Uterus (tissue), 3 donors: ENCODE measurements at regions not wholly inside any gene's neighbourhood (a gene's known extent, or its start where the extent isn't known, plus 50 kb on each side); places are given as distances from the start of the nearest gene placed in this dataset.

Experiments
- DNase-seq, 2 donors: peaks; one replicate each; pipeline ENCODE4 v3.0.0-alpha.2; 2019 to 2020
- H3K27ac ChIP-seq, 2 donors: fragments of 200-600 bp; sonication (generic); 1 replicate in 1 of 2; 2 replicates in 1 of 2; pipeline ENCODE4 v1.5.1; 2016 to 2018
- H3K27me3 ChIP-seq, 2 donors: fragments of 200-600 bp; sonication (generic); one replicate each; pipeline ENCODE4 v1.5.1; 2018 to 2019; ENCODE audit warnings: control low read depth in 1 of 2
- H3K36me3 ChIP-seq, 2 donors: fragments of 200-600 bp; sonication (generic); one replicate each; pipeline ENCODE4 v1.5.1; 2019; ENCODE audit warnings: control low read depth in 1 of 2
- H3K4me1 ChIP-seq, 2 donors: fragments of 200-600 bp; sonication (generic); one replicate each; pipeline ENCODE4 v1.5.1; 2018 to 2019; ENCODE audit warnings: control low read depth in 1 of 2
- H3K4me3 ChIP-seq, 2 donors: fragments of 200-600 bp; sonication (generic); 1 replicate in 1 of 2; 2 replicates in 1 of 2; pipeline ENCODE4 v1.5.1; 2018 to 2019; ENCODE audit warnings: mild to moderate bottlenecking in 1 of 2
- H3K9me3 ChIP-seq, 2 donors: fragments of 200-600 bp; sonication (generic); one replicate each; pipeline ENCODE4 v1.5.1; 2019; ENCODE audit warnings: control low read depth in 1 of 2
- POLR2A ChIP-seq, 2 donors: fragments of 450-650 bp; IDR thresholded peaks; one replicate each; pipeline ENCODE4 v1.6.1; 2016; ENCODE audit warnings: antibody characterized with exemption in 2 of 2, mild to moderate bottlenecking in 1 of 2, moderate library complexity in 1 of 2
- intact Hi-C: fragments of 100-400 bp; cut with DNase I; formaldehyde crosslinking; loops from one replicate; pipeline ENCODE4 v1.15.1; 2023; ENCODE audit warnings: low total_unique reads
- TF ChIP-seq, protein P1 (sequence below), 4 experiments: fragments of 200-600 bp in 2 of 4; fragments of 450-650 bp in 2 of 4; sonication (generic) in 2 of 4; IDR thresholded peaks; one replicate each; pipeline ENCODE4 v1.5.1; 2016 to 2019; ENCODE audit warnings: antibody characterized with exemption in 4 of 4, mild to moderate bottlenecking in 2 of 4, moderate library complexity in 1 of 4
- donor health status: DM: yes; HTN: yes; CAD: no.

DNA sequence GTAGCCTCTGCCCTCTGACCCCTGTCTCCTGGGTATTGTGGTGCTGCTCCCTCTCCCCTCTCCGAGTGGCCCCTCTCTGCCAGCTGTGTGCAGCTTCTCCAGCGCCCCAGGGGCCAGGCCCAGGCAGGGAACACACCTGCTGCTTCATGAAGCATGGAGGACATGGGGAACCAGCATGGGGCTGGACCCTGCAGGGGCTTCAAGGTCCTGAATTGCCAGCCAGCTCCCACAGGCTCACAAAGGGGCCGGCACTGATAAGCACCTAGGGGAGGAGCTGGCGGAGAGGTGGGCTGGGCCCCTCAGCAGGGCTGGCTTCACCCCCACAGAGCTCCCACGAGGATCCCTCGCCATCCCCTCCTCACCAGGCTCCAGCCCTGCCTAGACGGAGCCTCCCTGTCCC lies 77.4 kb upstream of the GPC1 start:
- Histone ChIP-seq H3K4me3 (no peak overlapping the region), H3K27me3 (no peaks in the 10 kb centered on the region), H3K4me1 (no peaks in the 10 kb centered on the region), H3K9me3 (peaks cover 0 to 8% of the 10 kb centered on the region in 2 donors), H3K27ac (no peak overlapping the region), H3K36me3 (no peaks in the 10 kb centered on the region)
- intact Hi-C loops = no loop called here
- TF ChIP-seq, protein P1, sequence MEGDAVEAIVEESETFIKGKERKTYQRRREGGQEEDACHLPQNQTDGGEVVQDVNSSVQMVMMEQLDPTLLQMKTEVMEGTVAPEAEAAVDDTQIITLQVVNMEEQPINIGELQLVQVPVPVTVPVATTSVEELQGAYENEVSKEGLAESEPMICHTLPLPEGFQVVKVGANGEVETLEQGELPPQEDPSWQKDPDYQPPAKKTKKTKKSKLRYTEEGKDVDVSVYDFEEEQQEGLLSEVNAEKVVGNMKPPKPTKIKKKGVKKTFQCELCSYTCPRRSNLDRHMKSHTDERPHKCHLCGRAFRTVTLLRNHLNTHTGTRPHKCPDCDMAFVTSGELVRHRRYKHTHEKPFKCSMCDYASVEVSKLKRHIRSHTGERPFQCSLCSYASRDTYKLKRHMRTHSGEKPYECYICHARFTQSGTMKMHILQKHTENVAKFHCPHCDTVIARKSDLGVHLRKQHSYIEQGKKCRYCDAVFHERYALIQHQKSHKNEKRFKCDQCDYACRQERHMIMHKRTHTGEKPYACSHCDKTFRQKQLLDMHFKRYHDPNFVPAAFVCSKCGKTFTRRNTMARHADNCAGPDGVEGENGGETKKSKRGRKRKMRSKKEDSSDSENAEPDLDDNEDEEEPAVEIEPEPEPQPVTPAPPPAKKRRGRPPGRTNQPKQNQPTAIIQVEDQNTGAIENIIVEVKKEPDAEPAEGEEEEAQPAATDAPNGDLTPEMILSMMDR (IDR thresholded peaks at IDR 0.05) = no peak
- no peak for TF ChIP-seq POLR2A (IDR thresholded peaks at IDR 0.05)
- DNase-seq = no peak

DNA sequence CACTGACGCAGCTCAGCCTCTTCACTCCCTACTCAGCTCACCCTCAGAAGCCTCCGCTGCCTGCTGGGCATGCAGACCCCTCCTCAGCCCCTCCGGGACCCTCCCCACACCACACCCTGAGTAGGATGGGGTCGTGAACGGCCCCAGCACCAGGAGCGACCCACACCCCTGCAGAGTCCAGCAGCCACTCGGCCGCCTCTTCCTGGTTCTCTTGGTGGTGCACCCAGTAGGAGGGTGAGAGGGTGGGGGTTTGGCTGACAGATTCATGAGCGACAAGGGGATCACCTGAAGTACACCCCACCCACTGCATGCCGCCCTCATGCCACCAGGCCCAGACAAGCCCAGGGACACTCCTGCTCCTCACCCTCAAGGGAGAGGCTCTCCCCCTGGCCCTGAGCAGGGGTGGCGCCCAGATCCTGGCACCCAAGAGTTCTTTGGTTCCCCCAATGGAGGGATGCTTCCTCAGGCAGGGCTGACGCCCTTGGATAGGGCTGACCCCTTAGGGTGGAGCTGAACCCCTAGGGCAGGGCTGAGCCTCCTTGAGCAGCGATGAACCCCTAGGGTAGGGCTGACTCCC lies 76.6 kb upstream of the GPC1 start:
- DNase-seq = no peak
- H3K4me3 ChIP-seq = no peak overlapping the region
- TF ChIP-seq, protein P1 (IDR thresholded peaks at IDR 0.05) = no peak
- TF ChIP-seq POLR2A (IDR thresholded peaks at IDR 0.05) = no peak

DNA sequence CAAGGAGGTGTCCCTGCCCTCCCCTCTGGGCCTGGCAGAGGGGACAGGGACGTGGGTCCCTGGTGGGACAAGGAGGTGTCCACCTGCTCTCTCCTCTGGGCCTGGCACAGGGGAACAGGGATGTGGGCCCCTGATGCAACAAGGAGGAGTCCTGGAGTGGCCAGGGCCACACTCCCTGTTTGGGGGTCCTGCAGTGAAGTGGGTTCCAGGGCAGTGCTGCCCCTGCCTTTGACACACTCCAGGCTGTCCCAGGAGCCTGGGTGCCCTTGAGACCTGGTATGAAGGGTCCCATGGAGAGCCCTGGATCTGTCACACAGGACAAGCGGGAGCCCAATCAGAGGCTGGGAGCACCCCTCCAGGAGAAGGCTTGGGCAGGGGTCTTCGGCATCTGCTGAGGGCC lies 75.8 kb upstream of the GPC1 start:
- H3K36me3 ChIP-seq = no peaks in the 10 kb centered on the region
- TF ChIP-seq, protein P1 (IDR thresholded peaks at IDR 0.05) = no peak
- TF ChIP-seq POLR2A (IDR thresholded peaks at IDR 0.05) = no peak
- intact Hi-C loops = no loop called here
- no peak overlapping the region for H3K27ac ChIP-seq
- H3K4me1 ChIP-seq = no peaks in the 10 kb centered on the region
- peaks cover 0 to 8% of the 10 kb centered on the region in 2 donors for H3K9me3 ChIP-seq
- H3K4me3 ChIP-seq = no peak overlapping the region
- no peaks in the 10 kb centered on the region for H3K27me3 ChIP-seq
- no peak for DNase-seq

More for the DNA sequence above, 76.6 kb upstream of the GPC1 start:
- Histone ChIP-seq H3K27ac (no peak overlapping the region), H3K36me3 (no peaks in the 10 kb centered on the region), H3K9me3 (peaks cover 0 to 8% of the 10 kb centered on the region in 2 donors), H3K27me3 (no peaks in the 10 kb centered on the region), H3K4me1 (no peaks in the 10 kb centered on the region)
- intact Hi-C loops = no loop called here

DNA sequence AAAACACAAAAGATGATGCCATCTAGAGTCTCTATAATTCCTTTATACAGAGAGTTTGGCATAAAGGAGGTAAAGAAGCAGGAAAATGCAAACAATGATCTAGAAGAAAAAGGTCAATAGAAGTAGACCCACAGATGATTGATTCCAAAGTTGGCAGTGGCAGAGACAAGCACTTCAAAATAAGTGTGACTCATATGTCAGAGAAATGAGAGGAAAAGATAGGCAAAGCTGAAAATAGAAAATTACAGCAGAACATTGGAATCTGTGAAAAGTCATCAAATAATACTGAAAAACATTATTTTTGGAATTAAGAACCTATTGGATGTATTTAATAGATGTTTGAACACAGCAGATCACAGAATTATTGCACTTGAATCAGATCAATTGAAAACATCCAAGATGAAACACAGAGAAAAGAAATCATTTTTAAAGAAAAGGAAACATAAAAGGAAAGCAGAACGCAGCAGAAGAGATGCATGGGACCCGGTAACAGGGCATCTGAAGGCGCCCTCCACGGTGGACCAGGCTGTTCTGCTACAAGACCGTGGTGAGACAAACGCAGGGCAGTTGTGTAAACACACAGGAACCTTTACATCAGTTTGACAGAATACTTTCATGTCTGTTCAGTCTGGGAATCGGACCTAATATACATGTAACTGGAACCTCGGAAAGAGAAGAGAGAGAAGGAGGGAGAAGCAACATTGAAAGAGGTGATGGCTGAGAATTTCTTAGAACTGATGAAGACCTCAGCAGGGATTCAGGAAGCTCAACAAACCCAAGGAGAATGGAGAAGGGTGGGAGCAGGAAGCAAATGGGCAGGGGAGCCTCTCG lies 74.6 kb upstream of the GPC1 start:
- no peak overlapping the region for H3K4me3 ChIP-seq
- no peaks in the 10 kb centered on the region for H3K4me1 ChIP-seq
- no peaks in the 10 kb centered on the region for H3K27me3 ChIP-seq
- H3K36me3 ChIP-seq = no peaks in the 10 kb centered on the region
- no peak overlapping the region for H3K27ac ChIP-seq
- TF ChIP-seq, protein P1 (IDR thresholded peaks at IDR 0.05) = no peak
- TF ChIP-seq POLR2A (IDR thresholded peaks at IDR 0.05) = no peak
- intact Hi-C loops = no loop called here
- DNase-seq = no peak
- H3K9me3 ChIP-seq = peaks cover 0 to 8% of the 10 kb centered on the region in 2 donors

DNA sequence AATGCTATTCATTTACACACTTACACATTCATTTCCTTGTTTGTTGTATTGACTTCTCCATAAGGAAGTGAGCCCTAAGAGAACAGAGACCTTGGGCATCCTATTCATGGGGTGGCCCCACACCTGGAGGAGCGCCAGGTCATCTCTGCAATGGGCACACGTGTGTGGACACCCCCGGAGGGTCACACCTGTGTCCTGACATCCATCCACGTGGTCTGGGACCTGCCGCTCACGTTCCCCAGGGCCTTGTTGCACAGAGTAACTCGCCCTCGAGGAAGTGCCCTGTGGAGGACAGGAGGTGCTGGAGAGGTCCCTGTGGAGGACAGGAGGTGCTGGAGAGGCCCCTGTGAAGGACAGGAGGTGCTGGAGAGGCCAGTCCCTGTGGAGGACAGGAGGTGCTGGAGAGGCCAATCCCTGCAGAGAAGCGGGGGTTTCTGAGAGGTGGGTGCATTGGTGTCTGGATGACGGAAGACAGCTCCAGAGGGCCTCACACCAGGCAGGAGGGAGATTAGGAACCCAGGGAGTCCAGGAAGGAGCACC lies 73.2 kb upstream of the GPC1 start:
- Histone ChIP-seq H3K4me3 (no peak overlapping the region), H3K9me3 (peaks cover 0 to 8% of the 10 kb centered on the region in 2 donors), H3K27me3 (no peaks in the 10 kb centered on the region), H3K4me1 (no peaks in the 10 kb centered on the region), H3K27ac (no peak overlapping the region), H3K36me3 (no peaks in the 10 kb centered on the region)
- DNase-seq = no peak
- intact Hi-C loops = no loop called here
- TF ChIP-seq, protein P1 (IDR thresholded peaks at IDR 0.05) = no peak
- TF ChIP-seq POLR2A (IDR thresholded peaks at IDR 0.05) = no peak
